CD14-positive monocyte (primary cell): ENCODE measurements at regions not wholly inside any gene's neighbourhood (a gene's known extent, or its start where the extent isn't known, plus 50 kb on each side); places are given as distances from the start of the nearest gene placed in this dataset.

ENCODE experiments used
- DNase-seq, 3 donors: peaks; one replicate each; pipeline ENCODE4 v3.0.0-alpha.2; 2011 to 2022
- H2AFZ ChIP-seq: 2 replicates; pipeline ENCODE4 v1.6.0; 2012; ENCODE audit warnings: mild to moderate bottlenecking, low read depth, low read length, inconsistent platforms; ENCODE audit not compliant: insufficient read depth, poor library complexity, severe bottlenecking
- H3K27ac ChIP-seq, 2 donors: 1 replicate in 1 of 2; 2 replicates in 1 of 2; pipeline ENCODE4 v1.5.1; 2012 to 2013; ENCODE audit warnings: low read length in 2 of 2, control low read depth in 1 of 2, inconsistent platforms in 1 of 2, low read depth in 1 of 2, mild to moderate bottlenecking in 1 of 2
- H3K27me3 ChIP-seq, 2 donors: one replicate each; pipeline versions ENCODE4 v1.6.0 to v1.6.1; 2011 to 2013; ENCODE audit warnings: low read length in 2 of 2; ENCODE audit not compliant: control insufficient read depth in 2 of 2, insufficient read depth in 2 of 2
- H3K36me3 ChIP-seq, 2 donors: replicated peaks in 1 of 2; 1 replicate in 1 of 2; 2 replicates in 1 of 2; pipeline versions ENCODE4 v1.5.1 to v1.6.1; 2012 to 2013; ENCODE audit warnings: low read length in 2 of 2, control low read depth in 1 of 2, inconsistent platforms in 1 of 2, mild to moderate bottlenecking in 1 of 2; ENCODE audit not compliant: insufficient read depth in 2 of 2, control insufficient read depth in 1 of 2
- H3K4me1 ChIP-seq, 2 donors: 1 replicate in 1 of 2; 2 replicates in 1 of 2; pipeline versions ENCODE4 v1.5.1 to v1.6.1; 2012 to 2013; ENCODE audit warnings: low read length in 2 of 2, control low read depth in 1 of 2, inconsistent platforms in 1 of 2, mild to moderate bottlenecking in 1 of 2, moderate library complexity in 1 of 2; ENCODE audit not compliant: insufficient read depth in 2 of 2, control insufficient read depth in 1 of 2
- H3K4me2 ChIP-seq: replicated peaks from 2 replicates; pipeline ENCODE3; 2012; ENCODE audit warnings: low read length, moderate library complexity, mild to moderate bottlenecking; ENCODE audit not compliant: poor library complexity, severe bottlenecking; ENCODE audit errors: extremely low read depth
- H3K4me3 ChIP-seq, 3 experiments: fragments of 200-600 bp in 1 of 3; sonication (generic) in 1 of 3; replicated peaks in 1 of 3; 1 replicate in 2 of 3; 2 replicates in 1 of 3; pipeline ENCODE4 v1.5.1; 2011 to 2013; ENCODE audit warnings: low read length in 3 of 3, mild to moderate bottlenecking in 3 of 3, control low read depth in 2 of 3, low read depth in 2 of 3, inconsistent platforms in 1 of 3, moderate library complexity in 1 of 3
- H3K79me2 ChIP-seq: 2 replicates; pipeline ENCODE4 v1.6.0; 2012; ENCODE audit warnings: mild to moderate bottlenecking, control low read depth, inconsistent platforms, low read length, moderate library complexity; ENCODE audit not compliant: insufficient read depth
- H3K9ac ChIP-seq: 2 replicates; pipeline ENCODE4 v1.6.0; 2017; ENCODE audit warnings: low read length, mild to moderate bottlenecking; ENCODE audit not compliant: insufficient read depth, poor library complexity, severe bottlenecking
- H3K9me3 ChIP-seq, 2 donors: replicated peaks in 1 of 2; 1 replicate in 1 of 2; 2 replicates in 1 of 2; pipeline versions ENCODE4 v1.5.1 to v1.6.1; 2012 to 2013; ENCODE audit warnings: low read length in 2 of 2, control low read depth in 1 of 2; ENCODE audit not compliant: control insufficient read depth in 1 of 2, insufficient read depth in 1 of 2
- H4K20me1 ChIP-seq: 2 replicates; pipeline ENCODE4 v1.6.0; 2012; ENCODE audit warnings: mild to moderate bottlenecking, low read length, control low read depth, moderate library complexity; ENCODE audit not compliant: insufficient read depth
- H3K27ac Mint-ChIP-seq, 7 donors: one replicate each; pipeline ENCODE4 v1.8.0; 2020; ENCODE audit warnings: mild to moderate bottlenecking in 7 of 7, mixed read lengths in 7 of 7, moderate library complexity in 6 of 7, inconsistent platforms in 2 of 7
- H3K27me3 Mint-ChIP-seq, 3 donors: one replicate each; pipeline ENCODE4 v1.8.0; 2021 to 2022; ENCODE audit warnings: low read depth in 3 of 3, mild to moderate bottlenecking in 3 of 3, mixed read lengths in 3 of 3, moderate library complexity in 3 of 3, inconsistent platforms in 1 of 3
- H3K36me3 Mint-ChIP-seq, 2 donors: one replicate each; pipeline ENCODE4 v1.8.0; 2020; ENCODE audit warnings: mixed read lengths in 2 of 2, inconsistent platforms in 1 of 2, mild to moderate bottlenecking in 1 of 2
- H3K4me1 Mint-ChIP-seq: one replicate; pipeline ENCODE4 v1.8.0; 2020; ENCODE audit warnings: mild to moderate bottlenecking, mixed read lengths
- H3K4me3 Mint-ChIP-seq, 2 donors: one replicate each; pipeline ENCODE4 v1.8.0; 2020; ENCODE audit warnings: mild to moderate bottlenecking in 2 of 2, mixed read lengths in 2 of 2, moderate library complexity in 1 of 2
- H3K9me3 Mint-ChIP-seq, 7 donors: one replicate each; pipeline ENCODE4 v1.8.0; 2020 to 2022; ENCODE audit warnings: mixed read lengths in 7 of 7, mild to moderate bottlenecking in 6 of 7, moderate library complexity in 6 of 7, inconsistent platforms in 2 of 7
- WGBS: methylation state at CpG from one replicate; pipeline ENCODE4 v1.1.5; 2013; ENCODE audit warnings: missing lambda C conversion rate; ENCODE audit not compliant: insufficient coverage; 5-methylcytosine and 5-hydroxymethylcytosine counted together
- intact Hi-C, 2 donors: fragments of 100-400 bp; cut with micrococcal nuclease; formaldehyde crosslinking; loops; one replicate each; pipeline versions ENCODE4 v1.15.0 to v1.15.1; 2023
- TF ChIP-seq, protein P1 (sequence below): fragments of 200-600 bp; IDR thresholded peaks from one replicate; pipeline ENCODE4 v1.8.0; 2022; ENCODE audit warnings: antibody characterized with exemption, mild to moderate bottlenecking

DNA sequence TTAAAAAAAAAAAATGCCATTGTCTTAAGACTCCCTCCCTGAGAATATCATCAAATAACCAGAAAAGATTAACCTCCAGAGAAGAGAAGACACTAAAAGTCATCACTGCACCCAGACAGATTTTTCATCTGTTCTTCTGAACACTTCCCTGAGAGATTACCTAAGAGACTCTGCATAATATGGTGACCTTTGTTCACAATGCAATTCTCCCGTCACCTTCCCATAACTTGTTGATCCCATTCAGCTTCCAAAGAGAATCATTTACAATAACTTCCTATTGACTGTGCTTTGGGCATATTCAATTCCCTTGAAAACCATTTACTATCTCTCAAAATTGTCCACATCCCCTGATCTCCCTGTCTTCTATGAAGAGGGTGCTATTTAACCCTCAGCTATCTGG lies 85.1 kb upstream of the SMAD1 start:
- TF ChIP-seq, protein P1, sequence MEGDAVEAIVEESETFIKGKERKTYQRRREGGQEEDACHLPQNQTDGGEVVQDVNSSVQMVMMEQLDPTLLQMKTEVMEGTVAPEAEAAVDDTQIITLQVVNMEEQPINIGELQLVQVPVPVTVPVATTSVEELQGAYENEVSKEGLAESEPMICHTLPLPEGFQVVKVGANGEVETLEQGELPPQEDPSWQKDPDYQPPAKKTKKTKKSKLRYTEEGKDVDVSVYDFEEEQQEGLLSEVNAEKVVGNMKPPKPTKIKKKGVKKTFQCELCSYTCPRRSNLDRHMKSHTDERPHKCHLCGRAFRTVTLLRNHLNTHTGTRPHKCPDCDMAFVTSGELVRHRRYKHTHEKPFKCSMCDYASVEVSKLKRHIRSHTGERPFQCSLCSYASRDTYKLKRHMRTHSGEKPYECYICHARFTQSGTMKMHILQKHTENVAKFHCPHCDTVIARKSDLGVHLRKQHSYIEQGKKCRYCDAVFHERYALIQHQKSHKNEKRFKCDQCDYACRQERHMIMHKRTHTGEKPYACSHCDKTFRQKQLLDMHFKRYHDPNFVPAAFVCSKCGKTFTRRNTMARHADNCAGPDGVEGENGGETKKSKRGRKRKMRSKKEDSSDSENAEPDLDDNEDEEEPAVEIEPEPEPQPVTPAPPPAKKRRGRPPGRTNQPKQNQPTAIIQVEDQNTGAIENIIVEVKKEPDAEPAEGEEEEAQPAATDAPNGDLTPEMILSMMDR, result no peak
- Histone ChIP-seq H2AFZ (no peak overlapping the region), H3K9me3 (no peaks in the 10 kb centered on the region), H3K36me3 (no peaks in the 10 kb centered on the region), H3K79me2 (no peaks in the 10 kb centered on the region), H3K4me3 (no peak overlapping the region), H4K20me1 (no peaks in the 10 kb centered on the region), H3K9ac (no peak overlapping the region), H3K4me1 (no peaks in the 10 kb centered on the region), H3K4me2 (no peak overlapping the region), H3K27ac (no peak overlapping the region), H3K27me3 (no peaks in the 10 kb centered on the region)
- H3K4me3 Mint-ChIP-seq, result no peak overlapping the region
- no peaks in the 10 kb centered on the region for H3K36me3 Mint-ChIP-seq
- intact Hi-C loops, result no loop called here
- DNase-seq, result no peak
- H3K27ac Mint-ChIP-seq, result no peak overlapping the region
- H3K27me3 Mint-ChIP-seq, result peaks cover 1 to 4% (median 2%) of the 10 kb centered on the region in 3 donors
- H3K4me1 Mint-ChIP-seq, result no peaks in the 10 kb centered on the region
- peaks cover 0 to 7% (median 4%) of the 10 kb centered on the region in 7 donors for H3K9me3 Mint-ChIP-seq
- WGBS, result 100% methylated on average over 1 of the region's 1 CpG

DNA sequence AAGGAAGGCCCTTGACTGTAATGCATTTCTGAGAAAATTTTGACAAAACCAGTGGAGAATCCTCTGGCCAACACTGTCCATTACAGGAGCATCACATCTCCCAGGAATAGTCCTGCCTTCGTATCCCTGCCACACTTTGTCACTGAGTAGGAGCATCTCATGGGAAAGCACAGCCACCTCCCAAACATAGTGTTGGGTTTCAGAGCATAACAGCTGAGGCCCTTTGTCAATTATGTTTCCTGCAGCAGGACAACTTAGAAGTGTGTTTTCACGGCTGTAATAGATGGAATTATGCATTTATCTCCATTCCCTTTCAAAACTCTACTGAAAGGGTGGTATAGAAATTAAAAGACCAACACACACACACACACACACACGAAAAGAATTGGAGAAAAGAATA lies 91.1 kb upstream of the SMAD1 start:
- Mint-ChIP-seq H3K27me3 (peaks cover 0 to 4% (median 2%) of the 10 kb centered on the region in 3 donors), H3K9me3 (peaks cover 0 to 6% (median 0%) of the 10 kb centered on the region in 7 donors), H3K4me3 (no peak overlapping the region), H3K4me1 (no peaks in the 10 kb centered on the region), H3K36me3 (no peaks in the 10 kb centered on the region), H3K27ac (no peak overlapping the region)
- Histone ChIP-seq H3K79me2 (no peaks in the 10 kb centered on the region), H3K4me1 (no peaks in the 10 kb centered on the region), H2AFZ (no peak overlapping the region), H3K9me3 (no peaks in the 10 kb centered on the region), H3K36me3 (no peaks in the 10 kb centered on the region), H3K4me2 (no peak overlapping the region), H3K9ac (no peak overlapping the region), H3K27me3 (no peaks in the 10 kb centered on the region), H3K27ac (no peak overlapping the region), H3K4me3 (no peak overlapping the region), H4K20me1 (no peaks in the 10 kb centered on the region)
- WGBS, result 100% methylated on average over 1 of the region's 3 CpGs
- intact Hi-C loops, result no loop called here
- DNase-seq, result no peak
- TF ChIP-seq, protein P1, result no peak
